ENCODE measurements at regions not wholly inside any gene's neighbourhood (a gene's known extent, or its start where the extent isn't known, plus 50 kb on each side); places are given as distances from the start of the nearest gene placed in this dataset.
"Not testable (repeated sequence)": the region's sequence is repeated elsewhere in the genome, so short reads cannot be mapped to it uniquely, and the experiment has no call there.

DNA sequence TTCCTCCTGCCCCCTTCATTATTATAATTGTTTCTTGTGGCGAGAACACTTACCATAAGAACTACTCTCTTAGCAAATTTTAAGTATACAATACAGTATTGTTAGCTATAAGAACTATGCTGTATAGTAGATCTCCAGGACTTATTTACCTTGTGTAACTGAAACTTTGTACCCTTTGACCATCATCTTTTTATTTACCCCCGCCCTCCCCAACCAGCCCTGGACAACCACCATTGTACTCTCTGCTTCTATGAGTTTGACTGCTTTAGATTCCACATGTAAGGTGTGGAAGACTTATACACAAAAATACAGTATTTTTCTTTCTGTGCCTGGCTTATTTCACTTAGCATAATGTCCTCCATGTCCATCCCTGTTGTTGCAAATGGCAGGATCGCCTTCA is 161.1 kb downstream of the PHF8 start:
- DNase-seq (ENCODE audit: insufficient read length, low spot score) (no peak), FAIRE-seq (no peak)
- TF ChIP-seq, protein P1, sequence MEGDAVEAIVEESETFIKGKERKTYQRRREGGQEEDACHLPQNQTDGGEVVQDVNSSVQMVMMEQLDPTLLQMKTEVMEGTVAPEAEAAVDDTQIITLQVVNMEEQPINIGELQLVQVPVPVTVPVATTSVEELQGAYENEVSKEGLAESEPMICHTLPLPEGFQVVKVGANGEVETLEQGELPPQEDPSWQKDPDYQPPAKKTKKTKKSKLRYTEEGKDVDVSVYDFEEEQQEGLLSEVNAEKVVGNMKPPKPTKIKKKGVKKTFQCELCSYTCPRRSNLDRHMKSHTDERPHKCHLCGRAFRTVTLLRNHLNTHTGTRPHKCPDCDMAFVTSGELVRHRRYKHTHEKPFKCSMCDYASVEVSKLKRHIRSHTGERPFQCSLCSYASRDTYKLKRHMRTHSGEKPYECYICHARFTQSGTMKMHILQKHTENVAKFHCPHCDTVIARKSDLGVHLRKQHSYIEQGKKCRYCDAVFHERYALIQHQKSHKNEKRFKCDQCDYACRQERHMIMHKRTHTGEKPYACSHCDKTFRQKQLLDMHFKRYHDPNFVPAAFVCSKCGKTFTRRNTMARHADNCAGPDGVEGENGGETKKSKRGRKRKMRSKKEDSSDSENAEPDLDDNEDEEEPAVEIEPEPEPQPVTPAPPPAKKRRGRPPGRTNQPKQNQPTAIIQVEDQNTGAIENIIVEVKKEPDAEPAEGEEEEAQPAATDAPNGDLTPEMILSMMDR (IDR thresholded peaks at IDR 0.05; ENCODE audit: insufficient read depth, missing control alignments) = no peak

DNA sequence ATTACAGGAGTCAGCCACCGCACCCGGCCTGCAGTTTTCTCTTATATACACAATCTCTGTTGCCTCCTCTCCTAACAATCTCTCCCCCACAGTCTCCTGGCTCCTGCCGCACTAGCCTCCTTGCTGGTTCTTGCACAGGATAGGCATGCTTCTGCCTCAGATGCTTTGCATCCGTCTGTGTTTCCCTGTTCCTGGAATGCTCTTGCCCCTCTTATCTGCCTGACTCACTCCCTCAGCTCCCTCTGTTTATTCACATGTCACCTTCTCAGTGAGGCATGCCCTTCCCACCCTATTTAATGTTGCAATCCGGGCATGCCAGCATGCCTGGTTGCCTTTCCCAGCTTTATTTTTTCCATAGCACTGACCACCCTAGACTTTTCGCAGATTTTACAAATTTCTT is 161.9 kb downstream of the PHF8 start:
- FAIRE-seq (no peak), DNase-seq (ENCODE audit: insufficient read length, low spot score) (no peak)
- TF ChIP-seq, protein P1 (IDR thresholded peaks at IDR 0.05; ENCODE audit: insufficient read depth, missing control alignments) = no peak

DNA sequence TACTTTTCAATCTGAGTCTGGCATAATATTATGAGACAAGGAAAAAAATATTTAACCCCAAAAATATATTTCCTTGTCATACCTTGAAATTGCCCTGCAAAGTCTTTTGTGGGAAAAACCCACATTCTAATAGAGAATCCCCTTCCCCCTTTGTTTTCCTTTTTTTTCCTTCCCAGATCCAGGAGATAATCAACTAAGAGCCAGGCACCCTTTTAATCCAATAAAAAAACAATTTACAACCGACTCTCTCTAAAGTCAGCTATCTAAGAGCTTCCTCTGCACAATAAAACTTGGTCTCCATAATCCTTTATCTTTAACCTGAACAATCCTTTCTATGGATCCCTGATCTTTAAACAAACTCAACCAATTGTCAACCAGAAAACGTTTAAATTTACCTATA is 163.5 kb downstream of the PHF8 start:
- not testable (repeated sequence) for DNase-seq (ENCODE audit: insufficient read length, low spot score); FAIRE-seq

DNA sequence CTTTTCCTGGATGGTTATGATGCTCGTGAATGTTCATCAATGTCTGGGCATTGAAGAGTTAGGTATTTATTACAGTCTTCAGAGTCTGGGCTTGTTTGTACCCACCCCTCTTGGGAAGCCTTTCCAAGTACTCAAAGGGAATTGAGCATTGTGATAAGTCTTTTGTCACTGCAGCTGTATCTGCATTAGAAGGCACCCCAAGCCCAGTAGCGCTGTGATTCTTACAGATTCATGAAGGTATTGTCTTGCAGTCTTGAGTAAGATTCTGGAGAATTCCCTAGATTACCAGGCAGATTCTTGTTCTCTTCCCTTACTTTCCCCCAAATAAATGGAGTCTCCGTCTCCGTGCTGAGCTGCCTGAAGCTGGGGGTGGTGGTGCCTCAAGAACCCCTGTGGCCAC is 173.4 kb upstream of the HUWE1 start:
- DNase-seq (ENCODE audit: insufficient read length, low spot score) = no peak
- TF ChIP-seq, protein P1 (IDR thresholded peaks at IDR 0.05; ENCODE audit: insufficient read depth, missing control alignments) = no peak
- FAIRE-seq = no peak

DNA sequence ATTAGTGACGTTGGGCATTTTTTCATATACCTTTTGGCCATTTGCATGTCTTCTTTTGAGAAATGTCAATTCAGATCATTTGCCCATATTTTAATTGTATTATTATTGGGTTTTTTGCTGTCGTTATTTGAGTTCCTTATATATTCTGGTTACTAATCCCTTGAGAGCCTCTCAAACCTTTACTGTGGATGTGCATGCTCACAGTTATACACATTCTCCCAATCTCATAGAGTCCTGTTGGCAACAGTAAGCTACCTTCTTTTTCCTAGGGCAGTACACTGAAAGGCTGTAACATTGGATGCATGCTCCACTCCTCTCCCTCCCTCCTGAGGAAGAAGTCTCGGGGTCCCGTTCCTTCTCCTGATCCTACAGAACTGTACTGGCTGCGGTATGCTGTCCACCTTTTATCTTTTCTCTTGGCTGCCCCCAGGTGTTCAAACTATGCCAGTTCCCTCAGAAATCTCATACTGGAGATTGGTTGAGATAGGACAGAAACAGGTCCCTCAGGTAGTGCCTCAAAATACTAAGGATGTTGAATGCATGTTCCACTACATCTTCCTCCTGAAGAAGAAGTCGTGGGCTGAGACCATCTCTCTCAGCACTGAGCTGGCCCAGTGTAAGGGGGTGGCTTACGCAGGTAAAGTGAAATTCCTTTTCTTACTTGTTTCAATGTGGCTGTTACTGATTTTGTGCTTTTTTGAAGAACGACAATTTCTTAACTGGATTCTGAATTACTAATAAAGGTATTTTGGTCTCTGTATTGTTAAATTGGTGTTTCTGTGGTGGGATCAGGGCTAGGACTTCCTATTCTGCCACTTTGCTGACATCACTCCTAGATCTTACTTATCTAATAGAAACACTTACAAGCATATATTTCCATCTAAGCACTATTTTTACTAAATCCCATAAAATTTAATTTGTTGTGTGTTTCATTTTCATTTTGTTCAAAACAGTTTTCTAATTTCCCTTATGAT is 145.4 kb upstream of the HUWE1 start:
- TF ChIP-seq, protein P1 (IDR thresholded peaks at IDR 0.05; ENCODE audit: insufficient read depth, missing control alignments) = peak; percentile 29
- DNase-seq (ENCODE audit: insufficient read length, low spot score) (no peak), FAIRE-seq (peak; percentile 69)

DNA sequence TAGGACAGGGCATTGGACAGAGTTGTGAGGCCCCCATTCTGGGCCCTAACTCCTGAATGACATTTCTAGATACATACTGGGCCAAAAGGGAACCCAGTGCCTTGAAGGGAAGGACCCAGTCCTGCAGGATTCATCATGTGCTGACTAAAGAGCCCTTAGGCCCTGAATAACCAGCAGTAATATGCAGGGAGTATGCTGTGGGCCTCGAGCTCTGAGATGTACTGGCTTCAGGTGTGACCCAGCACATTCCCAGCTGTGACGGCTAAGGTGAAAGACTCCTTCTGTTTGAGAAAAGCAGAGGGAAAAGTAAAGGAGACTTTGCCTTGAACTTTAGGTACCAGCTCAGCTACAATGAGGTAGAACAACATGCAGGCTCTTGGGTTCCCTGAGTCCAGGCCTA is 138.2 kb upstream of the HUWE1 start:
- no peak for FAIRE-seq
- TF ChIP-seq, protein P1 (IDR thresholded peaks at IDR 0.05; ENCODE audit: insufficient read depth, missing control alignments) = no peak
- DNase-seq (ENCODE audit: insufficient read length, low spot score) = no peak

DNA sequence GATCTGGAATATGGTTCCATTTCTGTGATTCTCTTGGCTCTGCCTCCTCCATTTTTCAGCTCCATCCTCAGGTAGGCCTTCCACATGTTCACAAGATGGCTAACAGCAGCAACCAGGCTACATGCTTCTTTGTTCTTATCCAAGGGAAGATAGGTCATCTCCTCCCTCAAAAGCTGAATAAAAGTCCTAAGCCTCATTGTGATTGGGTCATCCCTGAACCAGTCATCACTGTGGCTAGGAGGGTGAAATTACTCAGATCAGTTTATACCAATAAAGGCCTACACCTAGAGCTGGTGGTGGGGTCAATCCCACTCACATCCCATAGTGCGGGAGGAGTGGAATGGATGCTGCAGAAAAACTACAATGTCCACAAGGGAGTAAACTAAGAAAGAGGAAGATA is 131.6 kb upstream of the HUWE1 start:
- peak; percentile 60 for FAIRE-seq
- not testable (repeated sequence) for DNase-seq (ENCODE audit: insufficient read length, low spot score)

DNA sequence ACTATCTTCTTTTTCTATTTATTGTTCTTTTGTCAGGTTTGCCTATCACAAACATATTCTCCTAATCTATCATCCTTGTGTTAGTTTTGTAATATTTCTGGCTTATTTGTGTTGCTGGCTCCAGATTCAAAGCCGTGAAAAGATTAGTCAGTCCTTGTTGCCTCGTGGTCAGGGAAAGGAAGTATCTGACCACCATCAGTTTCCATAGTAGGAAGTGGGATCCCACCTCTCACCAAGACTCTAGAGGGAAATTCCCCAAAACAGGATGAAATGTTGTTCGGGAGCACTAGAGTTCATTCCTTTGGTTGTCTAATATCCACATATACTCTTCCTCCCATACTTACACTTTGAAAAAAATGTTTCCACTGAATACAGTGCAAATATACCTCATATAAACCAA is 131.0 kb upstream of the HUWE1 start:
- DNase-seq (ENCODE audit: insufficient read length, low spot score) (no peak), FAIRE-seq (no peak)
- TF ChIP-seq, protein P1 (IDR thresholded peaks at IDR 0.05; ENCODE audit: insufficient read depth, missing control alignments) = no peak
